Testis (tissue), 2 donors: ENCODE measurements at regions not wholly inside any gene's neighbourhood (a gene's known extent, or its start where the extent isn't known, plus 50 kb on each side); places are given as distances from the start of the nearest gene placed in this dataset.

Source experiments
- POLR2A ChIP-seq: fragments of 450-650 bp; IDR thresholded peaks from one replicate; pipeline ENCODE4 v1.6.1; 2017; ENCODE audit warnings: antibody characterized with exemption, mild to moderate bottlenecking, moderate library complexity
- TF ChIP-seq, protein P1 (sequence below), 3 experiments: fragments of 450-650 bp in 2 of 3; fragments of 200-600 bp in 1 of 3; sonication (generic) in 1 of 3; IDR thresholded peaks; one replicate each; pipeline ENCODE4 v1.5.1; 2016 to 2019; ENCODE audit warnings: antibody characterized with exemption in 3 of 3, mild to moderate bottlenecking in 2 of 3, moderate library complexity in 1 of 3

DNA sequence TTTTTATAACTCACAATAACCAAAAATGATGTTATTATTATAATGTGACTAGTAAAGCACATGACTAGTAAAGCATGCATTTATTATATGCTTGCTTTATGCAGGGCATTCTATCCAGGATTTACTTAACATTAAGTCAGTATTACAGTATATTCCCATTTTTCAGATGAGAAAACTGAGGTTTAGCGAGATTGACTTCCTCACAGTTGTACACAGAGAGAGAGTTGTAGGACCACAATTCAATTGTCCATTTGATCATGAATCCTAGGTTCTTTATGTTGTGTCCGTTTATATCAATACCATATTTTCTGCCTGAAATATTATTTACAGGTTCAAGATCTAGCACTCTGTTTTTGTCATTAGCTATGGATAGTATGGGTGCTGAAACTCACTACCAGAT, 301.5 kb downstream of the PRL start:
- TF ChIP-seq, protein P1, sequence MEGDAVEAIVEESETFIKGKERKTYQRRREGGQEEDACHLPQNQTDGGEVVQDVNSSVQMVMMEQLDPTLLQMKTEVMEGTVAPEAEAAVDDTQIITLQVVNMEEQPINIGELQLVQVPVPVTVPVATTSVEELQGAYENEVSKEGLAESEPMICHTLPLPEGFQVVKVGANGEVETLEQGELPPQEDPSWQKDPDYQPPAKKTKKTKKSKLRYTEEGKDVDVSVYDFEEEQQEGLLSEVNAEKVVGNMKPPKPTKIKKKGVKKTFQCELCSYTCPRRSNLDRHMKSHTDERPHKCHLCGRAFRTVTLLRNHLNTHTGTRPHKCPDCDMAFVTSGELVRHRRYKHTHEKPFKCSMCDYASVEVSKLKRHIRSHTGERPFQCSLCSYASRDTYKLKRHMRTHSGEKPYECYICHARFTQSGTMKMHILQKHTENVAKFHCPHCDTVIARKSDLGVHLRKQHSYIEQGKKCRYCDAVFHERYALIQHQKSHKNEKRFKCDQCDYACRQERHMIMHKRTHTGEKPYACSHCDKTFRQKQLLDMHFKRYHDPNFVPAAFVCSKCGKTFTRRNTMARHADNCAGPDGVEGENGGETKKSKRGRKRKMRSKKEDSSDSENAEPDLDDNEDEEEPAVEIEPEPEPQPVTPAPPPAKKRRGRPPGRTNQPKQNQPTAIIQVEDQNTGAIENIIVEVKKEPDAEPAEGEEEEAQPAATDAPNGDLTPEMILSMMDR (IDR thresholded peaks at IDR 0.05): no peak
- no peak for TF ChIP-seq POLR2A
